SU-DHL-6 (cell line): ENCODE measurements at regions not wholly inside any gene's neighbourhood (a gene's known extent, or its start where the extent isn't known, plus 50 kb on each side); places are given as distances from the start of the nearest gene placed in this dataset.

Experiments used
- EZH2phosphoT487 ChIP-seq: fragments of 200-600 bp; sonication (generic), shearing (Covaris generic); conservative IDR thresholded peaks from 2 replicates; pipeline ENCODE4 v1.6.1; 2018; ENCODE audit warnings: mild to moderate bottlenecking, antibody characterized with exemption, low read length, moderate library complexity, mixed read lengths
- TF ChIP-seq, protein P1 (sequence below): fragments of 200-600 bp; sonication (generic); IDR thresholded peaks from one replicate; pipeline ENCODE4 v1.5.1; 2017; ENCODE audit warnings: antibody characterized with exemption, mild to moderate bottlenecking, low read length, moderate library complexity; ENCODE audit not compliant: insufficient read depth, poor library complexity, severe bottlenecking

DNA sequence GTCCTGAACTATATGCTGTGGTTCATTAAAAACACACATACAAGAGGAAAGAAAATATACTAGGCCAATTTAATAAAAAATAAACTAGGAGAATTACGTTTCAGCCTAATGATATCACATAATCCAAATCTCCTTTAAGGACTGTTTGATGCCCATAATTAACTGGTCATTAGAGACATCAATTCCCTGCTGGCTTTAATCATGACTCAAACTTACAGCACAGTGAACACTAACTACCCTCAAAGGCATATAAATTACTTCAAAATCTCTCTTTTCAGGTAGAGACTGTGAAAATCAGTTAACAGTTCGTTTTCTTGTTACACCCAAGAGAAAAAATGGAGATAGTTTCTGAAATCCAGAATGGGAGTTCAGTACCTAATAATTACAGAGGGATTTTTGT is 567.4 kb downstream of the CBLN2 start:
- TF ChIP-seq, protein P1, sequence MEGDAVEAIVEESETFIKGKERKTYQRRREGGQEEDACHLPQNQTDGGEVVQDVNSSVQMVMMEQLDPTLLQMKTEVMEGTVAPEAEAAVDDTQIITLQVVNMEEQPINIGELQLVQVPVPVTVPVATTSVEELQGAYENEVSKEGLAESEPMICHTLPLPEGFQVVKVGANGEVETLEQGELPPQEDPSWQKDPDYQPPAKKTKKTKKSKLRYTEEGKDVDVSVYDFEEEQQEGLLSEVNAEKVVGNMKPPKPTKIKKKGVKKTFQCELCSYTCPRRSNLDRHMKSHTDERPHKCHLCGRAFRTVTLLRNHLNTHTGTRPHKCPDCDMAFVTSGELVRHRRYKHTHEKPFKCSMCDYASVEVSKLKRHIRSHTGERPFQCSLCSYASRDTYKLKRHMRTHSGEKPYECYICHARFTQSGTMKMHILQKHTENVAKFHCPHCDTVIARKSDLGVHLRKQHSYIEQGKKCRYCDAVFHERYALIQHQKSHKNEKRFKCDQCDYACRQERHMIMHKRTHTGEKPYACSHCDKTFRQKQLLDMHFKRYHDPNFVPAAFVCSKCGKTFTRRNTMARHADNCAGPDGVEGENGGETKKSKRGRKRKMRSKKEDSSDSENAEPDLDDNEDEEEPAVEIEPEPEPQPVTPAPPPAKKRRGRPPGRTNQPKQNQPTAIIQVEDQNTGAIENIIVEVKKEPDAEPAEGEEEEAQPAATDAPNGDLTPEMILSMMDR = no peak
- TF ChIP-seq EZH2phosphoT487 = no peak
